Upper lobe of left lung (tissue), 6 donors: ENCODE measurements at regions not wholly inside any gene's neighbourhood (a gene's known extent, or its start where the extent isn't known, plus 50 kb on each side); places are given as distances from the start of the nearest gene placed in this dataset.

Experiments
- ATAC-seq, 2 donors: fragments of 200-7000 bp; cut with Tn5 transposase; one replicate each; pipeline ENCODE4 v1.9.1; 2022; ENCODE audit warnings: mild to moderate bottlenecking in 2 of 2, moderate library complexity in 2 of 2; ENCODE audit not compliant: low FRiP score in 2 of 2
- DNase-seq, 2 donors: peaks; one replicate each; pipeline ENCODE4 v3.0.0-alpha.2; 2019 to 2020
- H3K27ac ChIP-seq, 4 donors: fragments of 200-600 bp; sonication (generic); one replicate each; pipeline ENCODE4 v1.5.1; 2016 to 2019
- H3K27me3 ChIP-seq, 4 donors: fragments of 200-600 bp; sonication (generic); one replicate each; pipeline ENCODE4 v1.5.1; 2017 to 2019
- H3K36me3 ChIP-seq, 4 donors: fragments of 200-600 bp; sonication (generic); one replicate each; pipeline ENCODE4 v1.5.1; 2016 to 2019
- H3K4me1 ChIP-seq, 4 donors: fragments of 200-600 bp; sonication (generic); one replicate each; pipeline ENCODE4 v1.5.1; 2018 to 2019
- H3K4me3 ChIP-seq, 4 donors: fragments of 200-600 bp; sonication (generic); one replicate each; pipeline ENCODE4 v1.5.1; 2017 to 2019; ENCODE audit warnings: mild to moderate bottlenecking in 2 of 4, moderate library complexity in 1 of 4
- H3K9me3 ChIP-seq, 4 donors: fragments of 200-600 bp; sonication (generic); one replicate each; pipeline ENCODE4 v1.5.1; 2018 to 2019
- EP300 ChIP-seq, 4 donors: sonication (generic); formaldehyde crosslinking; IDR thresholded peaks; one replicate each; pipeline ENCODE4 v1.5.1; 2017; ENCODE audit warnings: antibody characterized with exemption in 4 of 4, control low read depth in 2 of 4
- POLR2A ChIP-seq, 4 donors: fragments of 450-650 bp; IDR thresholded peaks; one replicate each; pipeline ENCODE4 v1.5.1; 2016 to 2017; ENCODE audit warnings: antibody characterized with exemption in 4 of 4, mild to moderate bottlenecking in 2 of 4
- POLR2AphosphoS5 ChIP-seq, 2 donors: sonication (generic); formaldehyde crosslinking; IDR thresholded peaks; one replicate each; pipeline ENCODE4 v1.5.1; 2017; ENCODE audit warnings: antibody characterized with exemption in 2 of 2
- WGBS, 2 donors: methylation state at CpG; one replicate each; pipeline ENCODE4 v1.1.5; 2017 to 2018; 5-methylcytosine and 5-hydroxymethylcytosine counted together
- TF ChIP-seq, protein P1 (sequence below), 6 experiments: fragments of 450-650 bp in 4 of 6; fragments of 200-600 bp in 2 of 6; sonication (generic) in 2 of 6; IDR thresholded peaks; one replicate each; pipeline ENCODE4 v1.5.1; 2016 to 2019; ENCODE audit warnings: antibody characterized with exemption in 6 of 6
- donor health status: DM: no; HTN: no; CAD: no; lungs with moderate emphysema.
- donor health status: DM: no; HTN: yes; CAD: no; lungs with severe emphysema.

DNA sequence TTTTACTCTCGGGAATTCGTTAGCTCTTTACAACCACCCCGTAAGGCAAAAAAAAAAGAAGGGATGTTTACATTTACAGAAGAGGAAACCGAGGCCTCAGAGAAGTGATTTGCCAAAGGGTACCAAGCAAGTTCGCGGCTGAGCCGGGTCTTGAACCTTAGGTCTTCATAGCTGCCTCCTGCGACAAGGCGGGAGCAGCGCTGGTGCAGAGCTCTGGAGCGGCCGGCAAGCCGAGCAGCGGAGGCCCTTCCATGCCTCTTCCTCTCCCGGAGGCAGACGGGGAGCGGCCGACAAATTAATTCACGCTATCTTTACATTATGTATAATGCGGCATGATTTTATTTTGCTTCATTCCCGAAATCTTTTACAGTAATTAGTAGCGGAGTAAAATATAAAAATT, 536.3 kb downstream of the INSC start:
- TF ChIP-seq POLR2A (IDR thresholded peaks at IDR 0.05) (no peak), POLR2AphosphoS5 (IDR thresholded peaks at IDR 0.05) (no peak), EP300 (IDR thresholded peaks at IDR 0.05) (no peak)
- TF ChIP-seq, protein P1, sequence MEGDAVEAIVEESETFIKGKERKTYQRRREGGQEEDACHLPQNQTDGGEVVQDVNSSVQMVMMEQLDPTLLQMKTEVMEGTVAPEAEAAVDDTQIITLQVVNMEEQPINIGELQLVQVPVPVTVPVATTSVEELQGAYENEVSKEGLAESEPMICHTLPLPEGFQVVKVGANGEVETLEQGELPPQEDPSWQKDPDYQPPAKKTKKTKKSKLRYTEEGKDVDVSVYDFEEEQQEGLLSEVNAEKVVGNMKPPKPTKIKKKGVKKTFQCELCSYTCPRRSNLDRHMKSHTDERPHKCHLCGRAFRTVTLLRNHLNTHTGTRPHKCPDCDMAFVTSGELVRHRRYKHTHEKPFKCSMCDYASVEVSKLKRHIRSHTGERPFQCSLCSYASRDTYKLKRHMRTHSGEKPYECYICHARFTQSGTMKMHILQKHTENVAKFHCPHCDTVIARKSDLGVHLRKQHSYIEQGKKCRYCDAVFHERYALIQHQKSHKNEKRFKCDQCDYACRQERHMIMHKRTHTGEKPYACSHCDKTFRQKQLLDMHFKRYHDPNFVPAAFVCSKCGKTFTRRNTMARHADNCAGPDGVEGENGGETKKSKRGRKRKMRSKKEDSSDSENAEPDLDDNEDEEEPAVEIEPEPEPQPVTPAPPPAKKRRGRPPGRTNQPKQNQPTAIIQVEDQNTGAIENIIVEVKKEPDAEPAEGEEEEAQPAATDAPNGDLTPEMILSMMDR (IDR thresholded peaks at IDR 0.05), result no peak
- H3K9me3 ChIP-seq, result no peaks in the 10 kb centered on the region
- DNase-seq, result peak in 1 of 2 donors; percentile 52
- WGBS, 2 donors, result 70 to 75% methylated on average over 22 of the region's 22 CpGs
- no peaks in the 10 kb centered on the region for H3K36me3 ChIP-seq
- peak overlapping the region in 2 of 4 donors; percentile 45 to 52 for H3K4me3 ChIP-seq
- H3K27me3 ChIP-seq, result peaks cover 0 to 2% (median 0%) of the 10 kb centered on the region in 4 donors
- H3K4me1 ChIP-seq, result peaks cover 9 to 13% (median 11%) of the 10 kb centered on the region in 4 donors
- H3K27ac ChIP-seq, result no peak overlapping the region
- ATAC-seq, result no peak

DNA sequence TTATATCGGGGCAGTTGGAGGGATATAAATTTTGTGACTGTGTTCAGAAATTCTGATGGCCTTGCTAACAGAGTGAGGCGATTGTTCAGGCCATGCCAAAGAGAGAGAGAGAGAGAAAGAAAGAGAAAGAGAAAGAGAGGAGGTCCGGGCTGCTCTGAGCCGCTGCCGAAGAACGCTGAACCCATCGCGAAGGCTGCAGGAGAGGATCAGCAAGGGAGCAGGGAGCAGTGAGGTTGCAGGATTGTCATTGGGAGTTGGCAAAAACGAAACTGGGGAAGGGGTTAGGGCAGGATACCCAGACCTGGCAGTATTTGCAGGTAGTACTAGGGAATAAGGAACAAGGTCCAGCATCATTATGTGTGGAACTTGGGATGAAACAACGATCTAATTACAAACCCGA, 537.1 kb downstream of the INSC start:
- Histone ChIP-seq H3K36me3 (no peaks in the 10 kb centered on the region), H3K4me1 (peaks cover 9 to 13% (median 11%) of the 10 kb centered on the region in 4 donors), H3K27ac (no peak overlapping the region), H3K27me3 (peaks cover 0 to 2% (median 0%) of the 10 kb centered on the region in 4 donors), H3K4me3 (peak overlapping the region in 1 of 4 donors; percentile 19), H3K9me3 (no peaks in the 10 kb centered on the region)
- ATAC-seq (no peak), DNase-seq (no peak)
- 69 to 74% methylated on average over 11 of the region's 11 CpGs for WGBS, 2 donors
- TF ChIP-seq EP300 (IDR thresholded peaks at IDR 0.05) (no peak), POLR2A (IDR thresholded peaks at IDR 0.05) (no peak), POLR2AphosphoS5 (IDR thresholded peaks at IDR 0.05) (no peak)
- TF ChIP-seq, protein P1 (IDR thresholded peaks at IDR 0.05), result no peak

DNA sequence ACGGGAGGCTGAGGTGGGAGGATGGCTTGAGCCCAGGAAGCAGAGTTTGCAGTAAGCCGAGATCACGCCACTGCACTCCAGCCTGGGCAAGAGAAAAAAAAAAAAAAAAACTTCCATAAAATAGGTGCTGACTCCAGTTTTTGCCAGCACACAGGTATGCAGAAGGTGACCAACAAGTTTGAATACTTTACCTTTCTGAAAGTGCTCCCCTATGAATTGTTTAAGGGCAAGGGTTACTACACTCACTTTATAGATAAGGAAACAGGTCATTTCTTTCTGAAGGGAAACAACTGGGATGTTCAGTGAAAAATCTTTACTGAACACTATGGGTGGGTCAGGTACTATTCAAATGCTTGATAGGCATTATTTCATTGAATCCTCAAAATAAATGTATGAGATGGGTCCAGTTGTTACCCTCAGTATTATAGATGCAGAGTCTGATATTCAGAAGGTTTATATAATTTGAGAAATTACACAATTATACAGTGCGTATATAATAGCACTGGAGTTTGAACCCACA, 538.5 kb downstream of the INSC start:
- no peak for ATAC-seq
- peaks cover 9 to 13% (median 11%) of the 10 kb centered on the region in 4 donors for H3K4me1 ChIP-seq
- H3K9me3 ChIP-seq, result no peaks in the 10 kb centered on the region
- WGBS, 2 donors, result 87 to 93% methylated on average over 4 of the region's 4 CpGs
- H3K27me3 ChIP-seq, result peaks cover 0 to 2% (median 0%) of the 10 kb centered on the region in 4 donors
- TF ChIP-seq, protein P1 (IDR thresholded peaks at IDR 0.05), result no peak
- no peak for TF ChIP-seq POLR2AphosphoS5 (IDR thresholded peaks at IDR 0.05)
- no peak for TF ChIP-seq EP300 (IDR thresholded peaks at IDR 0.05)
- TF ChIP-seq POLR2A (IDR thresholded peaks at IDR 0.05), result no peak
- no peak overlapping the region for H3K27ac ChIP-seq
- DNase-seq, result no peak
- no peak overlapping the region for H3K4me3 ChIP-seq
- no peaks in the 10 kb centered on the region for H3K36me3 ChIP-seq

DNA sequence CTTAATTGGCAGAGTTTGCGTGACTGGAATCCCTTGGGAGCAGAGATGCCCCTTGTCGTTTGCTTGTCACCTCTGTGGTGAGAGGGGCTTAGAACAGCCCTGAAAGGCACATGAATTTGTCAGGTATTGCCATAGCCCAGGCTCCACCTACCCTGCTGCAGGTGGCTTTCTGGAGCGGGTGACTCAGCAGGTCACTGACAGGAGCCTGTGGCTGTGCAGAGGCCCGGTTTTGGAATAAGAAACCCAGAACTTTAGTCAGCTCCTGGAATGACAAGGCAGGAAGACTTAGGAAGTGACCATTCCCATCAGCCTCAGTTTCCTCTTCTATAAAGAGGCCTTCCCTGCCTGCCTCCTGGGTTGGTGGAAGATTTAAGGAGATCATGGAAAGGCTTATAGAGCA, 539.7 kb downstream of the INSC start:
- Histone ChIP-seq H3K36me3 (no peaks in the 10 kb centered on the region), H3K9me3 (no peaks in the 10 kb centered on the region), H3K4me1 (peaks cover 9 to 13% (median 11%) of the 10 kb centered on the region in 4 donors), H3K27me3 (peaks cover 0 to 2% (median 0%) of the 10 kb centered on the region in 4 donors), H3K27ac (no peak overlapping the region), H3K4me3 (no peak overlapping the region)
- TF ChIP-seq, protein P1 (IDR thresholded peaks at IDR 0.05), result no peak
- TF ChIP-seq EP300 (IDR thresholded peaks at IDR 0.05) (no peak), POLR2A (IDR thresholded peaks at IDR 0.05) (no peak), POLR2AphosphoS5 (IDR thresholded peaks at IDR 0.05) (no peak)
- ATAC-seq (no peak), DNase-seq (no peak)
- 75 to 86% methylated on average over 2 to 4 of the region's 4 CpGs for WGBS, 2 donors

DNA sequence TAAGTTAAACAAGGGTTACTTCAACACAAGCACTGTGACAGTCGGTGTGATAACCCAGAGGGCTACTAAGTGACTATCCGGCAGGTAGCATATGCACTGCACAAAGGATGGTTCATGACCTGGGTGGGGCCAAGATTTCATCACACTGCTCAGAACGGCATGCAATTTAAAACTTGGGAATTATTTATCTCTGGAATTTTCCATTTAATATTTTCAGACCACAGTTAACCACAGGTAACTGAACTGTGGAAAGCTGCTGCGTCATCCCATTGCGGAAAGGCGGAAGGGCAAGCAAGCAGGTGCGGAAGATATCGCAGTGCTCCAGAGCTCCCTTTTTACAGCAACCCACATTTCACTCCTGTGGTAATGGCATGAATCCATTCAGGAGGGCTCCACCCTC, 540.8 kb downstream of the INSC start:
- ATAC-seq (no peak), DNase-seq (no peak)
- TF ChIP-seq EP300 (IDR thresholded peaks at IDR 0.05) (no peak), POLR2A (IDR thresholded peaks at IDR 0.05) (no peak), POLR2AphosphoS5 (IDR thresholded peaks at IDR 0.05) (no peak)
- TF ChIP-seq, protein P1 (IDR thresholded peaks at IDR 0.05), result no peak
- H3K36me3 ChIP-seq, result no peaks in the 10 kb centered on the region
- H3K27ac ChIP-seq, result no peak overlapping the region
- 83 to 87% methylated on average over 8 of the region's 8 CpGs for WGBS, 2 donors
- peaks cover 0 to 2% (median 0%) of the 10 kb centered on the region in 4 donors for H3K27me3 ChIP-seq
- peaks cover 3 to 9% (median 6%) of the 10 kb centered on the region in 4 donors for H3K4me1 ChIP-seq
- H3K9me3 ChIP-seq, result no peaks in the 10 kb centered on the region
- no peak overlapping the region for H3K4me3 ChIP-seq
